Fibroblast of skin of right quadriceps (primary cell): ENCODE measurements at regions not wholly inside any gene's neighbourhood (a gene's known extent, or its start where the extent isn't known, plus 50 kb on each side); places are given as distances from the start of the nearest gene placed in this dataset.

ENCODE experiments used
- DNase-seq: peaks from one replicate; pipeline ENCODE4 v3.0.0-alpha.2; 2013

GRCh38 chr3:88209356-88209755, 59.6 kb downstream of the C3orf38 start:
- no peak for DNase-seq

DNA sequence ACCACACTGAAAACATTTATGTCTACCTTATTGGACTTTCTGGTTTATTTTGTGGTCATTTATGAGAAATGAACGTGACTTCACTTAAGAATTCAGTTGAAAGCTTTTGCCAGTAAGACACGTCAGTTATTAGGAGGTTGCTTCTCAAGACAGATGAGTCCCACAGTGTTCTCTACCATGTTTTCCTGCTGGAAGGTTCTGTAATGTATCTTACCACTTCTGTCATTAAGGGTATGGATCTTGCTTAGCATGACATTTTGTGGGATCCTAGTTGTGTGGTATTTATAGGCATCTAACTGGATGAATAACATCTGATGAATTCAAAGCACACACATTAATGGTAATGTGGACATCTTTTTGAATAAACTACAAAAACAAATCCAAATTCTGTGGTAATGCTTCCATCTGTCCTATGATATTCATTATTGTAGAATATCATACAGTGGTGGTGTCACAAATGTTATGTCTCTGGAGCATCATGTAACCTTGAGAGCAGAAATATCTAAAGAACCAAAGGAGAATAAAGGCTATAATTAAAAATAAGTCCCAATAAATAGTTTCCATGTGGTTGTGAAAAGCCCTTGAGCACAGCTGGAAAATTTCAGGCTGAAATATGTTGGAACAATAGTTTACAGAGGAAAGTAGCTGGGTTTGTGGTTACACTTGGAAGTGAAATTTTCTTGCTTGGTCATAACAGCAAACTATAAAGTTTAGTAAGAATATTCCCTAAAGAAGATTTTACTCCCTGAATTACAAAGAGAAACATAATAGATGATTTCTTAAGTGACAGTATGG, 61.5 kb downstream of the C3orf38 start:
- DNase-seq = no peak

- DNase-seq = peak; percentile 55
These were observed 69.5 kb downstream of the C3orf38 start for GRCh38 chr3:88219138-88219792.

GRCh38 chr3:88220126-88220525, 70.4 kb downstream of the C3orf38 start:
- no peak for DNase-seq

- no peak for DNase-seq
These were observed 72.0 kb downstream of the C3orf38 start for GRCh38 chr3:88221726-88222125.

DNA sequence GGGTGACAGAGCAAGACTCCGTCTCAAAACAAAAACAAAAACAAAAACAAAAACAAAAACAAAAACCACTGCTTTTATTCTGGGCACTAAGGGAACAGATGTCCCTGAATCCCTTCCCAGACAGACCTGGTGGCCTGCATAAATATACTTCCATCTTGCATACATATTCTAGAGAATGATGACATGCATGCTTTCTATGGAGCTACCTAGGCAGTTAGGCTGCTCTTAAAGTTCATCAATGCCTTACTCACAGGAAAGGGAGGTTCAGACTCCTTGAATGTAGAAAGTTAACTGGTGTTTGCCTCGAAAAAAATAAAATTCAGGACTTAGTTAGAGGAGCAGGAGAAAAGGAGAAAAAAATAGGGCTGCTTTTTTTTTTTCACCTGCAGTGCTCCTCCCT, 72.6 kb downstream of the C3orf38 start:
- DNase-seq = no peak

DNA sequence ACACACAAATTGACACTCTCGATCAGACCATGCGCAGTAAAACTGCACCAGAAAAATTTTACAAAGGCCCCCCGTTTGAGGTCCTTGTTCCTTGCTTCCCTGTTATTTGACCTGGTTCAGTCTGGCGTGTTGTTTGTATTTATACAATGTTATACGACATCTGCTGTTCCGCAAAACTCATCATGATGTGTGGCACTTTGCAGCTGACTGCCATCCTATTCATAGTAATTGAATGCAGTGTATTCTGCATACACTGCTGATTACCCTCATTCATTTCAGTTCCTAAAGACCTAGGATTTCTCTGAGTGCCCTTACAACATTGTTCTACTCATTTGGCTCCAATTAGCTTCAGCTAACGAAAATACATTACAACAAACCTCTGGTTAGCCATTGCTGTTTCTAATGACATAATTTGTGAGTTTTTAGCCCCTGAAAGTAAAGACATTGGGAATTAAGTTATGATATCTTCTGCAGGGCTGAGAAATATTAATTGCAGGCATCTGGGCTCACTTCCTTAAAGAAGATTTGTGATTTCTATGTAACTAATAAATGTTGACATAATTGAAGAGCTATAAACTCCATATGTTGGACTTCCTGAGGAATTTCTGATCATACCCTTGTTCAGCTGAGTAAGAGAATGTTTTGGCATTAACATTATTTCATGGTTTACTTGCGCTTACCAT, 75.7 kb downstream of the C3orf38 start:
- peak; percentile 35 for DNase-seq

- no peak for DNase-seq
These were observed 77.2 kb downstream of the C3orf38 start for GRCh38 chr3:88226910-88227309.

DNA sequence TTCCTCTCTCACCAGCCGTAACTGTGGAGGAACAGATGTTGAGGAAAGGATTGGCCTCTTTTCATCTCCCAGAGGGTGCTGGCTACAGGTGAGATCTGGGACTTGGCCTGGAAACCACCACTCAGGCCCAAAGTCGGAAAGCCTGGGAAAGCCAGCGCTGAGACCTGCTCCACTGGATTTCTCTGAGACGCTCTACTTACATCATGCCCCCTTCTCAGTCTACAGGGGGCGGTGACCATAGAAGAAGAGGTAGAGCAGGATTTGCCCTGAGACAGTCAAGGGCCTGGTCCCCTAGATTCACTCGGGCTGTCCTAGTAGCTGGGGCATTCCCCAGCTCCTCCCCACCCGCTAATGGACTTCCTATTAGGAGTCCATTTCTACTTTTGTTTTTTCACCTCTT, 80.9 kb downstream of the C3orf38 start:
- DNase-seq = no peak

DNA sequence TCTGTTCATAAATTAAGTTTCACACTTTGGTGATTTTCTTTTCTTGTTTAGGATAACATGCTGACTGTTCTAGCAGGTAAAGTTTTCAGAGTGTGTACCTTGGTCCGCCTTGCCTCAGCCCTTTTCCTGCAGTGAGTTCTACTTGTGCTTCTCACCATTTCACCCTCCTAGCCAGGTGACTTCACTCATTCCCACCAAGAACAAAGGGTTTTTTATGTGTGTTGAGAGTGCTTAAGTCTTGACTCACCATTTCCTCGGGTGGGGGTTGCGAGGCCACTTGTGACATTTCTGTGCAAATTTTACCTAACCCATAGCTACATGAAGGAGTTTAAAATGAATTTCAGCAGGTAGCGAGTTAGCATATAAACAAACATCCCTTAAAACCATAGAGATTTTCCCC, 81.4 kb downstream of the C3orf38 start:
- DNase-seq = no peak

GRCh38 chr3:88231632-88232031, 81.9 kb downstream of the C3orf38 start:
- no peak for DNase-seq

DNA sequence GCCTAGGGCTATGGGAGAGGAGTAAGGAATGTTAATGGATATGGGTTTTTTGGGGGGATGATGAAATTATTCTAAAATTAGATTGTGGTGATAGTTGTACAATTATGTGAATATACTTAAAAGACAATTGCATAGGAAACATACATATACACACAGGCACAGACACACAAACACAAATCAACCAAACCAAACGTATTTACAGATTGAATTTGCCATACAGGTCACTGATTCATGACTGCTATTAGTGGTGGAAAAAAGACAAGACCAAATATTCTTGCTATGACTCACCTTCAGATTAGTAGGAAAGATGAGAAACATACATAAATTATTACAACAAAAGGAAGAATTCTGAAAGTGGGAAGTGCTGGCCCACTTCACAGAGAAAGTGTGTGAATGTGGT, 85.3 kb downstream of the C3orf38 start:
- peak; percentile 32 for DNase-seq

DNA sequence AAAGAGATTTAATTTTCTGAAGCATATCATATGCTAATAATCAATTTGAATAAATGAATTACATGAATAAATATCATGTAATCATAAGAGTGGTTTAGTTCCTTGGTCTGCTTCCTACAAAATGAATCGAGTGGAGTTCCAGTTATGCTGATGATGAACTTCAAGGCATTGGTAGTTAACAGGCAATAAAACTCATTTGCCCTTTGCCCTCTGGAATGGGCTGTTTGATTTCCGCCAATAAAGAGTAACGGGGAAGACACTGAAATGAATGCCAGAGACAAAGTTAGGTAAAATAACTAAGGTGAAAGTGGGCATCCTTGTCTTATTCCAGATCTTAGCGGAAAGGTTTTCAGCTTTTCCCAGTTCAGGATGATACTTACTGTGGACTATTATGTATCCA, 90.1 kb downstream of the C3orf38 start:
- DNase-seq = no peak

DNA sequence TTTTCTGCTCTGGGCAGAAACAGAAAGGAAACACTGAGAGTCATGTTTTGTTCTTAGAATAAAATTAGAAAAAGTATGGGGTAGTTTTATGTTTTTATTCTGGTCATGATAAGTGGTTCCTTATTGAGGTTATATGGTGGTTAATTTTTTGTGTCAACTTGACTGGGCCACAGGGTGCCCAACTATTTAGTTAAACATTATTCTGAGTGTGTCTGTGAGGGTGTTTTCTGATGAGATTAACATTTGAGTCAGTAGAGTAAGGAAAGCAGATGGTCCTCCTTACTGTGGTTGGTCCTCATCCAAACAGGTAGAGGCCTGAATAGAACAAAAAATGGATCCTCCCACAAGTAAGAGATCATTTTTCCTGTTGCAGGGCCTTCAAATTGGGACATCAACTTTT, 98.9 kb downstream of the C3orf38 start:
- DNase-seq = no peak

- no peak for DNase-seq
These were observed 109.3 kb downstream of the C3orf38 start for GRCh38 chr3:88259045-88259444.

GRCh38 chr3:88262527-88262926, 112.8 kb downstream of the C3orf38 start:
- DNase-seq = no peak

- no peak for DNase-seq
These were observed 113.8 kb downstream of the C3orf38 start for GRCh38 chr3:88263417-88264100.

DNA sequence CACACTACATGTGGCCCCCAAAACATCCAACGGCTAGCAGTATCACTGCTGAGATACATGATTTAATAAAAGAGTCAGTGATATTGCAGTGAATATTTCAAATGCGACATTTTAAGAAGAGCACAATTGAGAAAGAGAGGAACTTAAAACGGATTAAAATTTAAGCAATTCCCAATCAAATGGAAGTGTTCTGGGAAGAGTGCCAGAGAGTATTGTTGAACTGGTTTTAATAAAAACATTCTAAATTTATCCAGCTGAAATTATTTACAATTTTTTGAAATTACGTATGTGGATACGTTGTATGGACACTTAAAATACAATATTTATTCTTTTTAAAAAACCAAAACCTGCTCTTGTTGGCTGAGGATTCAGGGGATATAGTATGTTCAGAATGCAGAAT, 117.7 kb downstream of the C3orf38 start:
- DNase-seq = no peak

GRCh38 chr3:88267847-88268246, 118.1 kb downstream of the C3orf38 start:
- DNase-seq = no peak

DNA sequence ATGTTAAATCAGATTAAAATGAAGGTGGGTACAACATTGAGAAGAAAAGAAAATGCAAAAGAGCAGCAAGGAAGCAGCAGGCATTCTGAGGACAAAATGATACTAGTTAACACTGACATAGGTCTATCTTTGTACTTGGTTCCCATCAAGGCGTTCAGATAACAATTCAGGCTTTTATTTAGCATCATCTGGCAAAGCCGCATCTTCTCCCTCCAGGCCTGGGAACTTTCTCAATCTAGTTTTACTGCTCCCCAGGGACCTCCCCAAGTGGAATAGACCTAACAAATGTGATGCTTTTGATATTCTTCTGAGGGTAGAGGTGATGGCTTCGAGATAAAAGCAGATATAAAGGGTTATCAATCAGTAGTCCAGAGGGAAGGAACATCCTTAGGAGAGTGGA, 130.6 kb downstream of the C3orf38 start:
- no peak for DNase-seq

GRCh38 chr3:88282528-88283241, 132.9 kb downstream of the C3orf38 start:
- DNase-seq = no peak

- no peak for DNase-seq
These were observed 133.5 kb downstream of the C3orf38 start for GRCh38 chr3:88283242-88283592.

GRCh38 chr3:88291486-88291885, 141.7 kb downstream of the C3orf38 start:
- no peak for DNase-seq
